HCT116 (cell line): ENCODE measurements at regions not wholly inside any gene's neighbourhood (a gene's known extent, or its start where the extent isn't known, plus 50 kb on each side); places are given as distances from the start of the nearest gene placed in this dataset.

Source experiments
- ATAC-seq: fragments of 200-7000 bp; cut with Tn5 transposase; 2 replicates; pipeline ENCODE4 v1.9.1; 2020; ENCODE audit warnings: mild to moderate bottlenecking, moderate library complexity
- BruUV-seq: library from RNA; stranded (reverse); fragments of 400-500 nt; replicated peaks from 2 replicates; lab custom pipeline; 2021; lab: Mats Ljungman, UMichigan
- CTCF ChIA-PET: fragments of 300-600 bp; sonication (Branson Sonifier 250); formaldehyde crosslinking; loops from one replicate; lab custom pipeline; 2021; ENCODE audit warnings: antibody characterized with exemption; lab: Charles Lee
- POLR2A ChIA-PET: fragments of 300-600, 350-600 bp; sonication (Branson Sonifier 250); formaldehyde crosslinking; loops from one replicate; lab custom pipeline; 2021; ENCODE audit warnings: antibody characterized with exemption; lab: Charles Lee
- RAD21 ChIA-PET, 2 experiments: fragments of 300-600 bp; sonication (Branson Sonifier 250); formaldehyde crosslinking; loops; one replicate each; lab custom pipeline; 2023; ENCODE audit warnings: low total read pairs in 2 of 2; ENCODE audit not compliant: uncharacterized antibody in 2 of 2, unreplicated experiment in 2 of 2, low non-redundant PET in 1 of 2; lab: Charles Lee
- DNase-seq: peaks from one replicate; pipeline ENCODE4 v3.0.0-alpha.2; 2010; ENCODE audit warnings: low read depth, low spot score
- H2AFZ ChIP-seq: fragments of 200-600 bp; shearing (Covaris generic), sonication (generic); 2 replicates; pipeline ENCODE4 v1.6.1; 2017; ENCODE audit warnings: low read depth, mixed run types, mixed read lengths, antibody characterized with exemption, low read length; ENCODE audit not compliant: poor library complexity, severe bottlenecking
- H3K27ac ChIP-seq: 2 replicates; pipeline ENCODE4 v1.5.1; 2012; ENCODE audit warnings: low read depth, low read length
- H3K27me3 ChIP-seq: fragments of 200-600 bp; sonication (generic); 2 replicates; pipeline ENCODE4 v1.6.1; 2016; ENCODE audit warnings: mixed run types, low read length, mixed read lengths; ENCODE audit not compliant: insufficient read depth
- H3K36me3 ChIP-seq, 2 experiments: fragments of 200-500 bp in 1 of 2; fragments of 200-600 bp in 1 of 2; sonication (Bioruptor generic) in 1 of 2; sonication (generic) in 1 of 2; 2 replicates each; pipeline versions ENCODE4 v1.5.1 to v1.6.1; 2014 to 2016; ENCODE audit warnings: low read length in 2 of 2, inconsistent platforms in 1 of 2, mixed read lengths in 1 of 2, mixed run types in 1 of 2; ENCODE audit not compliant: insufficient read depth in 2 of 2, control insufficient read depth in 1 of 2
- H3K4me1 ChIP-seq, 2 experiments: fragments of 200-600 bp in 1 of 2; sonication (generic) in 1 of 2; 2 replicates each; pipeline versions ENCODE4 v1.5.1 to v1.6.1; 2012 to 2017; ENCODE audit warnings: low read length in 2 of 2, inconsistent platforms in 1 of 2, mild to moderate bottlenecking in 1 of 2, mixed read lengths in 1 of 2, mixed run types in 1 of 2, moderate library complexity in 1 of 2; ENCODE audit not compliant: insufficient read depth in 2 of 2, control insufficient read depth in 1 of 2
- H3K4me2 ChIP-seq: fragments of 200-600 bp; sonication (generic); 2 replicates; pipeline ENCODE4 v1.6.1; 2017; ENCODE audit warnings: mixed run types, low read length, mixed read lengths
- H3K4me3 ChIP-seq, 2 experiments: fragments of 200-600 bp in 1 of 2; sonication (generic) in 1 of 2; replicated peaks in 1 of 2; 2 replicates each; pipeline ENCODE4 v1.5.1; 2011 to 2016; ENCODE audit warnings: low read length in 2 of 2, control low read depth in 1 of 2, low read depth in 1 of 2, mild to moderate bottlenecking in 1 of 2, mixed read lengths in 1 of 2, mixed run types in 1 of 2
- H3K79me2 ChIP-seq: fragments of 200-600 bp; sonication (generic); 2 replicates; pipeline ENCODE4 v1.6.1; 2017; ENCODE audit warnings: mild to moderate bottlenecking, mixed run types, low read length, moderate library complexity, mixed read lengths; ENCODE audit not compliant: insufficient read depth
- H3K9ac ChIP-seq: fragments of 200-600 bp; sonication (generic); 2 replicates; pipeline ENCODE4 v1.6.1; 2016; ENCODE audit warnings: low read length, mixed read lengths
- H3K9me2 ChIP-seq: fragments of 200-600 bp; sonication (generic), shearing (Covaris generic); 2 replicates; pipeline ENCODE4 v1.6.1; 2017; ENCODE audit warnings: mixed run types, mild to moderate bottlenecking, moderate library complexity; ENCODE audit not compliant: insufficient read depth
- H3K9me3 ChIP-seq, 2 experiments: fragments of 200-500 bp in 1 of 2; fragments of 200-600 bp in 1 of 2; sonication (Bioruptor generic) in 1 of 2; sonication (generic) in 1 of 2; 2 replicates each; pipeline ENCODE4 v1.6.1; 2014 to 2017; ENCODE audit warnings: low read length in 2 of 2, mixed read lengths in 2 of 2, inconsistent platforms in 1 of 2, low read depth in 1 of 2, mild to moderate bottlenecking in 1 of 2, mixed run types in 1 of 2, moderate library complexity in 1 of 2; ENCODE audit not compliant: control insufficient read depth in 1 of 2, insufficient read depth in 1 of 2
- H4K20me1 ChIP-seq: fragments of 200-600 bp; sonication (generic), shearing (Covaris generic); 2 replicates; pipeline ENCODE4 v1.6.1; 2017; ENCODE audit warnings: mixed run types, mild to moderate bottlenecking, moderate library complexity; ENCODE audit not compliant: insufficient read depth
- ATF3 ChIP-seq: IDR thresholded peaks from 2 replicates; pipeline ENCODE4 v1.6.1; 2012
- CBX3 ChIP-seq: IDR thresholded peaks from 2 replicates; pipeline ENCODE4 v1.6.1; 2012; ENCODE audit warnings: low read depth
- CEBPB ChIP-seq: IDR thresholded peaks from 2 replicates; pipeline ENCODE4 v1.6.1; 2012; ENCODE audit warnings: low read depth
- ELF1 ChIP-seq: IDR thresholded peaks from 2 replicates; pipeline ENCODE4 v1.6.1; 2012; ENCODE audit warnings: low read depth, borderline replicate concordance
- EZH2 ChIP-seq: fragments of 200-600 bp; sonication (generic); IDR thresholded peaks from 2 replicates; pipeline ENCODE4 v1.6.1; 2017; ENCODE audit warnings: antibody characterized with exemption, mixed run types
- EZH2phosphoT487 ChIP-seq: fragments of 200-600 bp; IDR thresholded peaks from 2 replicates; pipeline ENCODE4 v1.6.1; 2018; ENCODE audit warnings: antibody characterized with exemption, borderline replicate concordance
- JUND ChIP-seq: IDR thresholded peaks from 2 replicates; pipeline ENCODE4 v1.6.1; 2012
- POLR2A ChIP-seq: IDR thresholded peaks from 2 replicates; pipeline ENCODE4 v1.7.0; 2011; ENCODE audit warnings: borderline replicate concordance; ENCODE audit not compliant: insufficient read depth, insufficient read length; ENCODE audit errors: extremely low read depth
- POLR2AphosphoS5 ChIP-seq: IDR thresholded peaks from 2 replicates; pipeline ENCODE4 v1.6.1; 2011; ENCODE audit warnings: mild to moderate bottlenecking, low read depth, low read length, moderate library complexity
- RAD21 ChIP-seq: IDR thresholded peaks from 2 replicates; pipeline ENCODE4 v1.6.1; 2012; ENCODE audit warnings: low read depth, mild to moderate bottlenecking
- REST ChIP-seq: IDR thresholded peaks from 2 replicates; pipeline ENCODE4 v1.6.1; 2012; ENCODE audit warnings: low read depth
- SIN3A ChIP-seq: IDR thresholded peaks from 2 replicates; pipeline ENCODE4 v1.6.1; 2012; ENCODE audit warnings: low read depth
- SP1 ChIP-seq: IDR thresholded peaks from 2 replicates; pipeline ENCODE4 v1.6.1; 2012; ENCODE audit warnings: low read depth
- SRF ChIP-seq: IDR thresholded peaks from 2 replicates; pipeline ENCODE4 v1.6.1; 2012; ENCODE audit warnings: low read depth
- ZFX ChIP-seq: fragments of 450-650 bp; IDR thresholded peaks from 2 replicates; pipeline ENCODE4 v1.6.1; 2017
- intact Hi-C: fragments of 100-400 bp; cut with micrococcal nuclease; formaldehyde crosslinking; loops from 2 replicates; pipeline ENCODE4 v1.10.0; 2022
- TF ChIP-seq, protein P1 (sequence below), 3 experiments: fragments of 200-600 bp in 1 of 3; sonication (generic) in 1 of 3; IDR thresholded peaks in 2 of 3; conservative IDR thresholded peaks in 1 of 3; 2 replicates each; pipeline ENCODE4 v1.5.1; 2012 to 2017; ENCODE audit warnings: low read depth in 2 of 3, low read length in 2 of 3, antibody characterized with exemption in 1 of 3, borderline replicate concordance in 1 of 3, control low read depth in 1 of 3, mild to moderate bottlenecking in 1 of 3, mixed read lengths in 1 of 3, mixed run types in 1 of 3, moderate library complexity in 1 of 3; ENCODE audit not compliant: insufficient read depth in 1 of 3
- TF ChIP-seq, protein P2 (sequence below): IDR thresholded peaks from 2 replicates; pipeline ENCODE4 v1.6.1; 2012
- TF ChIP-seq, protein P3 (sequence below): IDR thresholded peaks from 2 replicates; pipeline ENCODE4 v1.6.1; 2011; ENCODE audit warnings: mild to moderate bottlenecking, low read length, moderate library complexity; ENCODE audit not compliant: insufficient replicate concordance; ENCODE audit errors: extremely low read depth

DNA sequence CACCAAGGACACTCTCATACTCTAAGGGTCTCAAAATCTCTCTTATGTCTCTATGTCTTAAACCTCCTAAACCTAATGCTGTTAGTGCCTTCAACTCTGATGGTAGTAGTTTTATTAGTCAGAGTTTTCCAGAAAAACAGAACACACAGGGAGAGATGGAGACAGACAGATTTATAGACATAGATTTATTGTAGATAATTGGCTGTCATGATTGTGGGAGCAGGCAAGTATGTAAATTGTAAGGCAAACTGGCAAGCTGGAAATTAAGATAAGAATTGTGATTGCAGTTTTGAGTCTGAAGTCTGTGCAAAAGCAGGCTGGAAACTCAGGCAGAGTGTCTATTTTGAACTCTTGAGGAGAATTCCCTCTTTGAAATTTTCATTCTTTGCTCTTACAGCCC lies 96.3 kb upstream of the ROBO1 start:
- no peaks in the 10 kb centered on the region for H3K4me1 ChIP-seq
- no peak overlapping the region for H2AFZ ChIP-seq
- no peak overlapping the region for H3K27ac ChIP-seq
- no peak overlapping the region for H3K4me3 ChIP-seq
- BruUV-seq = no TSS peak
- H4K20me1 ChIP-seq = no peaks in the 10 kb centered on the region
- no peaks in the 10 kb centered on the region for H3K36me3 ChIP-seq
- H3K9ac ChIP-seq = no peak overlapping the region
- RAD21 ChIA-PET = no interaction called here
- no peaks in the 10 kb centered on the region for H3K9me2 ChIP-seq
- POLR2A ChIA-PET = no interaction called here
- no peak for DNase-seq
- H3K9me3 ChIP-seq = peaks cover 13 to 17% of the 10 kb centered on the region in 2 experiments; a peak in 2 of 4 replicates
- no peaks in the 10 kb centered on the region for H3K27me3 ChIP-seq
- H3K79me2 ChIP-seq = no peaks in the 10 kb centered on the region
- no peak overlapping the region for H3K4me2 ChIP-seq
- no peak for ATAC-seq
- no peak for TF ChIP-seq ZFX
- no peak for TF ChIP-seq REST
- no peak for TF ChIP-seq ELF1
- TF ChIP-seq SIN3A = no peak
- no peak for TF ChIP-seq EZH2phosphoT487
- TF ChIP-seq CEBPB = no peak
- TF ChIP-seq, protein P1, sequence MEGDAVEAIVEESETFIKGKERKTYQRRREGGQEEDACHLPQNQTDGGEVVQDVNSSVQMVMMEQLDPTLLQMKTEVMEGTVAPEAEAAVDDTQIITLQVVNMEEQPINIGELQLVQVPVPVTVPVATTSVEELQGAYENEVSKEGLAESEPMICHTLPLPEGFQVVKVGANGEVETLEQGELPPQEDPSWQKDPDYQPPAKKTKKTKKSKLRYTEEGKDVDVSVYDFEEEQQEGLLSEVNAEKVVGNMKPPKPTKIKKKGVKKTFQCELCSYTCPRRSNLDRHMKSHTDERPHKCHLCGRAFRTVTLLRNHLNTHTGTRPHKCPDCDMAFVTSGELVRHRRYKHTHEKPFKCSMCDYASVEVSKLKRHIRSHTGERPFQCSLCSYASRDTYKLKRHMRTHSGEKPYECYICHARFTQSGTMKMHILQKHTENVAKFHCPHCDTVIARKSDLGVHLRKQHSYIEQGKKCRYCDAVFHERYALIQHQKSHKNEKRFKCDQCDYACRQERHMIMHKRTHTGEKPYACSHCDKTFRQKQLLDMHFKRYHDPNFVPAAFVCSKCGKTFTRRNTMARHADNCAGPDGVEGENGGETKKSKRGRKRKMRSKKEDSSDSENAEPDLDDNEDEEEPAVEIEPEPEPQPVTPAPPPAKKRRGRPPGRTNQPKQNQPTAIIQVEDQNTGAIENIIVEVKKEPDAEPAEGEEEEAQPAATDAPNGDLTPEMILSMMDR (IDR thresholded peaks at IDR 0.05 in 2 of 3, conservative IDR thresholded peaks at IDR 0.05 in 1 of 3; ENCODE audit: borderline replicate concordance in 1 of 3, insufficient read depth in 1 of 3, low read depth in 2 of 3, low read length in 2 of 3) = no peak
- TF ChIP-seq POLR2AphosphoS5 = no peak
- TF ChIP-seq CBX3 = no peak
- no peak for TF ChIP-seq SP1
- TF ChIP-seq SRF = no peak
- TF ChIP-seq RAD21 = no peak
- no peak for TF ChIP-seq EZH2
- TF ChIP-seq, protein P2, sequence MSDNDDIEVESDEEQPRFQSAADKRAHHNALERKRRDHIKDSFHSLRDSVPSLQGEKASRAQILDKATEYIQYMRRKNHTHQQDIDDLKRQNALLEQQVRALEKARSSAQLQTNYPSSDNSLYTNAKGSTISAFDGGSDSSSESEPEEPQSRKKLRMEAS = no peak
- TF ChIP-seq POLR2A = no peak
- TF ChIP-seq ATF3 = no peak
- TF ChIP-seq, protein P3, sequence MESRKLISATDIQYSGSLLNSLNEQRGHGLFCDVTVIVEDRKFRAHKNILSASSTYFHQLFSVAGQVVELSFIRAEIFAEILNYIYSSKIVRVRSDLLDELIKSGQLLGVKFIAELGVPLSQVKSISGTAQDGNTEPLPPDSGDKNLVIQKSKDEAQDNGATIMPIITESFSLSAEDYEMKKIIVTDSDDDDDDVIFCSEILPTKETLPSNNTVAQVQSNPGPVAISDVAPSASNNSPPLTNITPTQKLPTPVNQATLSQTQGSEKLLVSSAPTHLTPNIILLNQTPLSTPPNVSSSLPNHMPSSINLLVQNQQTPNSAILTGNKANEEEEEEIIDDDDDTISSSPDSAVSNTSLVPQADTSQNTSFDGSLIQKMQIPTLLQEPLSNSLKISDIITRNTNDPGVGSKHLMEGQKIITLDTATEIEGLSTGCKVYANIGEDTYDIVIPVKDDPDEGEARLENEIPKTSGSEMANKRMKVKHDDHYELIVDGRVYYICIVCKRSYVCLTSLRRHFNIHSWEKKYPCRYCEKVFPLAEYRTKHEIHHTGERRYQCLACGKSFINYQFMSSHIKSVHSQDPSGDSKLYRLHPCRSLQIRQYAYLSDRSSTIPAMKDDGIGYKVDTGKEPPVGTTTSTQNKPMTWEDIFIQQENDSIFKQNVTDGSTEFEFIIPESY = no peak
- no peak for TF ChIP-seq JUND
- CTCF ChIA-PET = no interaction called here
- intact Hi-C loops = no loop called here
